ENCODE measurements at regions not wholly inside any gene's neighbourhood (a gene's known extent, or its start where the extent isn't known, plus 50 kb on each side); places are given as distances from the start of the nearest gene placed in this dataset.
A peak's percentile ranks its signal among the peaks of the same experiment; 100 is the strongest.

DNA sequence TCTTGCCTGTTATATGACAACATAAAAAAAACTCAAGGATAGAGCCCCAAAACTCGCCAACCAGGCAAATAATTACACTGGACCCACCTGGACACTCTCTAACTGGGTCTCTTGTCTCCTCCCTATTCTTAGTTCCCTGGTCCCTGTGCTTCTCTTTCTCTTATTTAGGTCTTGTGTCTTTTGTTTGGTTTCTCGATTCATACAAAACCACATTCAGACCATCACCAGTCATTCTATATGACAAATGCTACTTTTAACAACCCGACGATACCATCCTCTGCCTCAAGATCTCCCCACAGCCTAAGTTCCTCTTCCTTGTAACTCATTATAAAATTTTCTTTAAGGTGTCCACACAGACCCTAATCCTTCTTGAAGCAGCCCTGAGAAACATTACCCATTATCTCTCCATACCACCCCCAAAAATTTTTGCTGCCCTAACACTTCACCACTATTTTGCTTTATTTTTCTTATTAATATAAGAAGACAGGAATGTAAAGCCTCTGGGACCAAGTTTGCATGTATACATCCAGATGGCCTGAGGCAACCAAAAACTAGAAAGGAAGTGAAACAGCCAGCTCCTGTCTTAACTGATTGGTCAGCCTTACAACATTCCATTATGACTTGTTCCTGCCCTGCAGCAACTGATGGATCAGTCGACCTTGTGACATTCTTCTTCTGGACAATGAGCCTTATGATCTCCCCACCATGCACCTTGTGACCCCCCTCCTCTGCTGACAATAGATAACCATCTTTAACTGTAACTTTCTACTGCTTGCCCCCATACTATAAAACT lies 638.2 kb downstream of the AMY1C start:
- H3K9me2 ChIP-seq (replicated peaks; ENCODE audit: insufficient read depth, low read length) = no peaks in the 10 kb centered on the region
- no peaks in the 10 kb centered on the region for H3K36me3 ChIP-seq (replicated peaks; ENCODE audit: insufficient read depth, low read length)
- H4K20me1 ChIP-seq (ENCODE audit: insufficient read depth, low read length) = no peaks in the 10 kb centered on the region
- H3K9ac ChIP-seq (ENCODE audit: low read length) = no peak overlapping the region
- no peaks in the 10 kb centered on the region for H3K27me3 ChIP-seq (replicated peaks; ENCODE audit: insufficient read depth, low read length)
- peak overlapping the region; percentile 45; the same call in 1 of the 2 replicates for H3K27ac ChIP-seq (ENCODE audit: low read length)
- no peak for TF ChIP-seq EZH2 (optimal IDR thresholded peaks at IDR 0.05; ENCODE audit: low read depth, low read length)
- TF ChIP-seq CTCF (IDR thresholded peaks at IDR 0.05; ENCODE audit: low read length) = no peak
- TF ChIP-seq EZH2phosphoT487 (IDR thresholded peaks at IDR 0.05; ENCODE audit: low read length) = no peak
- H2AFZ ChIP-seq (ENCODE audit: low read length) = no peak overlapping the region
- no peaks in the 10 kb centered on the region for H3K79me2 ChIP-seq (ENCODE audit: low read length)
- no peaks in the 10 kb centered on the region for H3K4me1 ChIP-seq (ENCODE audit: low read length)
- H3K4me2 ChIP-seq (ENCODE audit: low read depth, low read length) = no peak overlapping the region; the same call in 1 of the 2 replicates
- no peaks in the 10 kb centered on the region for H3F3A ChIP-seq (ENCODE audit: insufficient read depth, low read length)
- peak; percentile 23 for DNase-seq
- H3K9me3 ChIP-seq (replicated peaks; ENCODE audit: insufficient read depth, low read length) = no peaks in the 10 kb centered on the region
- H3K4me3 ChIP-seq (ENCODE audit: low read length) = no peak overlapping the region

GRCh38 chr1:104392552-104392951 lies 642.9 kb downstream of the AMY1C start:
- H3K4me1 ChIP-seq (ENCODE audit: low read length) = no peaks in the 10 kb centered on the region
- H3K27ac ChIP-seq (ENCODE audit: low read length) = no peak overlapping the region
- no peak overlapping the region for H3K4me2 ChIP-seq (ENCODE audit: low read depth, low read length)
- no peaks in the 10 kb centered on the region for H3K9me2 ChIP-seq (replicated peaks; ENCODE audit: insufficient read depth, low read length)
- no peaks in the 10 kb centered on the region for H3K36me3 ChIP-seq (replicated peaks; ENCODE audit: insufficient read depth, low read length)
- H3K27me3 ChIP-seq (replicated peaks; ENCODE audit: insufficient read depth, low read length) = no peaks in the 10 kb centered on the region
- TF ChIP-seq EZH2phosphoT487 (IDR thresholded peaks at IDR 0.05; ENCODE audit: low read length) = no peak
- TF ChIP-seq EZH2 (optimal IDR thresholded peaks at IDR 0.05; ENCODE audit: low read depth, low read length) = no peak
- no peak for TF ChIP-seq CTCF (IDR thresholded peaks at IDR 0.05; ENCODE audit: low read length)
- H2AFZ ChIP-seq (ENCODE audit: low read length) = no peak overlapping the region
- no peak for DNase-seq
- no peak overlapping the region for H3K9ac ChIP-seq (ENCODE audit: low read length)
- H3K79me2 ChIP-seq (ENCODE audit: low read length) = no peaks in the 10 kb centered on the region
- H3K4me3 ChIP-seq (ENCODE audit: low read length) = no peak overlapping the region
- H4K20me1 ChIP-seq (ENCODE audit: insufficient read depth, low read length) = no peaks in the 10 kb centered on the region
- no peaks in the 10 kb centered on the region for H3F3A ChIP-seq (ENCODE audit: insufficient read depth, low read length)
- no peaks in the 10 kb centered on the region for H3K9me3 ChIP-seq (replicated peaks; ENCODE audit: insufficient read depth, low read length)

GRCh38 chr1:104402178-104402577 lies 652.5 kb downstream of the AMY1C start:
- Histone ChIP-seq H3K4me1 (ENCODE audit: low read length) (no peaks in the 10 kb centered on the region), H3K4me2 (ENCODE audit: low read depth, low read length) (no peak overlapping the region), H3K27ac (ENCODE audit: low read length) (no peak overlapping the region), H2AFZ (ENCODE audit: low read length) (no peak overlapping the region), H3K27me3 (replicated peaks; ENCODE audit: insufficient read depth, low read length) (no peaks in the 10 kb centered on the region), H3K36me3 (replicated peaks; ENCODE audit: insufficient read depth, low read length) (no peaks in the 10 kb centered on the region), H3K9ac (ENCODE audit: low read length) (no peak overlapping the region), H3K9me2 (replicated peaks; ENCODE audit: insufficient read depth, low read length) (no peaks in the 10 kb centered on the region), H3K9me3 (replicated peaks; ENCODE audit: insufficient read depth, low read length) (no peaks in the 10 kb centered on the region), H3K79me2 (ENCODE audit: low read length) (no peaks in the 10 kb centered on the region), H3K4me3 (ENCODE audit: low read length) (no peak overlapping the region), H4K20me1 (ENCODE audit: insufficient read depth, low read length) (no peaks in the 10 kb centered on the region), H3F3A (ENCODE audit: insufficient read depth, low read length) (no peaks in the 10 kb centered on the region)
- DNase-seq = no peak
- TF ChIP-seq CTCF (IDR thresholded peaks at IDR 0.05; ENCODE audit: low read length) = no peak
- no peak for TF ChIP-seq EZH2phosphoT487 (IDR thresholded peaks at IDR 0.05; ENCODE audit: low read length)

All from MM.1S (cell line).